ENCODE measurements at regions not wholly inside any gene's neighbourhood (a gene's known extent, or its start where the extent isn't known, plus 50 kb on each side); places are given as distances from the start of the nearest gene placed in this dataset.

GRCh38 chr2:216284708-216285107 lies 87.6 kb downstream of the MARCHF4 start:
- Histone ChIP-seq H3K27me3 (ENCODE audit: control insufficient read depth, insufficient read depth, low read length) (no peaks in the 10 kb centered on the region), H3K4me1 (ENCODE audit: control insufficient read depth, insufficient read depth, low read length) (no peaks in the 10 kb centered on the region), H3K4me3 (ENCODE audit: low read depth in 2 of 2, low read length in 2 of 2) (no peak overlapping the region), H3K36me3 (ENCODE audit: control insufficient read depth, insufficient read depth, low read length) (no peaks in the 10 kb centered on the region), H3K9me3 (ENCODE audit: control insufficient read depth, insufficient read depth, low read depth, low read length) (no peaks in the 10 kb centered on the region), H3K27ac (ENCODE audit: low read length) (no peak overlapping the region)
- TF ChIP-seq POLR2AphosphoS5 (IDR thresholded peaks at IDR 0.05; ENCODE audit: low read depth, low read length) (no peak), SIN3A (IDR thresholded peaks at IDR 0.05; ENCODE audit: borderline replicate concordance, insufficient read depth, low read depth, low read length) (no peak), CTCF (IDR thresholded peaks at IDR 0.05) (no peak), TCF7L2 (IDR thresholded peaks at IDR 0.05; ENCODE audit: low read depth, low read length) (no peak)
- TF ChIP-seq, protein P1, sequence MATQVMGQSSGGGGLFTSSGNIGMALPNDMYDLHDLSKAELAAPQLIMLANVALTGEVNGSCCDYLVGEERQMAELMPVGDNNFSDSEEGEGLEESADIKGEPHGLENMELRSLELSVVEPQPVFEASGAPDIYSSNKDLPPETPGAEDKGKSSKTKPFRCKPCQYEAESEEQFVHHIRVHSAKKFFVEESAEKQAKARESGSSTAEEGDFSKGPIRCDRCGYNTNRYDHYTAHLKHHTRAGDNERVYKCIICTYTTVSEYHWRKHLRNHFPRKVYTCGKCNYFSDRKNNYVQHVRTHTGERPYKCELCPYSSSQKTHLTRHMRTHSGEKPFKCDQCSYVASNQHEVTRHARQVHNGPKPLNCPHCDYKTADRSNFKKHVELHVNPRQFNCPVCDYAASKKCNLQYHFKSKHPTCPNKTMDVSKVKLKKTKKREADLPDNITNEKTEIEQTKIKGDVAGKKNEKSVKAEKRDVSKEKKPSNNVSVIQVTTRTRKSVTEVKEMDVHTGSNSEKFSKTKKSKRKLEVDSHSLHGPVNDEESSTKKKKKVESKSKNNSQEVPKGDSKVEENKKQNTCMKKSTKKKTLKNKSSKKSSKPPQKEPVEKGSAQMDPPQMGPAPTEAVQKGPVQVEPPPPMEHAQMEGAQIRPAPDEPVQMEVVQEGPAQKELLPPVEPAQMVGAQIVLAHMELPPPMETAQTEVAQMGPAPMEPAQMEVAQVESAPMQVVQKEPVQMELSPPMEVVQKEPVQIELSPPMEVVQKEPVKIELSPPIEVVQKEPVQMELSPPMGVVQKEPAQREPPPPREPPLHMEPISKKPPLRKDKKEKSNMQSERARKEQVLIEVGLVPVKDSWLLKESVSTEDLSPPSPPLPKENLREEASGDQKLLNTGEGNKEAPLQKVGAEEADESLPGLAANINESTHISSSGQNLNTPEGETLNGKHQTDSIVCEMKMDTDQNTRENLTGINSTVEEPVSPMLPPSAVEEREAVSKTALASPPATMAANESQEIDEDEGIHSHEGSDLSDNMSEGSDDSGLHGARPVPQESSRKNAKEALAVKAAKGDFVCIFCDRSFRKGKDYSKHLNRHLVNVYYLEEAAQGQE (IDR thresholded peaks at IDR 0.05; ENCODE audit: insufficient read depth in 1 of 2, low read depth in 2 of 2, low read length in 1 of 2) = no peak
- intact Hi-C loops (cut with micrococcal nuclease; ENCODE audit: unreplicated experiment) = no loop called here
- ATAC-seq (no peak), DNase-seq (ENCODE audit: low read depth, low spot score) (no peak)
- no TSS peak for BruUV-seq (replicated peaks)
- in situ Hi-C loops (cut with HindIII; ENCODE audit: low pct_unique_long_range_greater_than_20kb, low sequenced_read_pairs) = no loop called here
- POLR2A ChIA-PET = no interaction called here
- CTCF ChIA-PET = no interaction called here

- no TSS peak for BruUV-seq (replicated peaks)
- ChIA-PET POLR2A (no interaction called here), CTCF (interaction anchor here (0.7 to 0.9 kb wide), 2 partner anchors 20 to 96 kb away, joined by 3 to 7 read pairs; no protein-coding TSS in a partner anchor)
- H3K4me1 ChIP-seq (ENCODE audit: control insufficient read depth, insufficient read depth, low read length) = no peaks in the 10 kb centered on the region
- TF ChIP-seq, protein P1 (IDR thresholded peaks at IDR 0.05; ENCODE audit: insufficient read depth in 1 of 2, low read depth in 2 of 2, low read length in 1 of 2) = no peak
- TF ChIP-seq CTCF (IDR thresholded peaks at IDR 0.05) = peak; percentile 66
- in situ Hi-C loops (cut with HindIII; ENCODE audit: low pct_unique_long_range_greater_than_20kb, low sequenced_read_pairs) = no loop called here
- intact Hi-C loops (cut with micrococcal nuclease; ENCODE audit: unreplicated experiment) = no loop called here
- H3K27ac ChIP-seq (ENCODE audit: low read length) = no peak overlapping the region
- H3K27me3 ChIP-seq (ENCODE audit: control insufficient read depth, insufficient read depth, low read length) = no peaks in the 10 kb centered on the region
- H3K4me3 ChIP-seq (ENCODE audit: low read depth in 2 of 2, low read length in 2 of 2) = no peak overlapping the region
- H3K9me3 ChIP-seq (ENCODE audit: control insufficient read depth, insufficient read depth, low read depth, low read length) = no peaks in the 10 kb centered on the region
- no peaks in the 10 kb centered on the region for H3K36me3 ChIP-seq (ENCODE audit: control insufficient read depth, insufficient read depth, low read length)
- DNase-seq (ENCODE audit: low read depth, low spot score) (peak; percentile 8), ATAC-seq (peak; percentile 58; the same call in 1 of the 2 replicates)
These were observed 89.0 kb downstream of the MARCHF4 start for GRCh38 chr2:216283038-216283900.
